NT2/D1 (cell line): ENCODE measurements at regions not wholly inside any gene's neighbourhood (a gene's known extent, or its start where the extent isn't known, plus 50 kb on each side); places are given as distances from the start of the nearest gene placed in this dataset.

ENCODE experiments used
- YY1 ChIP-seq: IDR thresholded peaks from 2 replicates; pipeline ENCODE4 v1.6.1; 2011; ENCODE audit not compliant: insufficient read length, insufficient read depth
- ZNF274 ChIP-seq: IDR thresholded peaks from 2 replicates; pipeline ENCODE4 v1.6.1; 2011; ENCODE audit warnings: mild to moderate bottlenecking, low read depth, low read length

DNA sequence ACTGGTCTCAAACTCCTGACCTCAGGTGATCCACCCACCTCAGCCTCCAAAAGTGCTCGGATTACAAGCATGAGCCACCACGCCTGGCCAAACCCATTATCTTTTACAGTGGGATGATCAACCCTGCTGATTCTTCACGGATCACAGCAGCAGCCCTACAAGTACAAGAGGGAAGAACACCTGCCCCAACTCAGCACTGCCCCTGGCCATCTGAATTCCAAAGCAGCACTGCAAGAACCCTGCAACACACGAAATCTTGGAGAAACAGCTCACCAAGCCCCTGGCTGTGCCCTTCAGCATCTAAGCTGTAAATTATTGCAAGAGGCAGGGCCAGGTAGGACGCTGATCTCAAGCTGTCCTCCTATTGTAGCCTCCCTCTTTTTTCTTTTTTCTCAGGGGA, 54.5 kb upstream of the MC3R start:
- TF ChIP-seq ZNF274 (no peak), YY1 (no peak)
